HepG2 (cell line): ENCODE measurements at regions not wholly inside any gene's neighbourhood (a gene's known extent, or its start where the extent isn't known, plus 50 kb on each side); places are given as distances from the start of the nearest gene placed in this dataset.

ENCODE experiments used
- CBX2 ChIP-seq, 2 experiments: fragments of 200-600 bp in 1 of 2; sonication (generic); formaldehyde crosslinking in 1 of 2; IDR thresholded peaks; 2 replicates each; pipeline versions ENCODE4 v1.7.0 to v1.8.1; 2018 to 2022; ENCODE audit warnings: low read depth in 2 of 2, low read length in 1 of 2, mild to moderate bottlenecking in 1 of 2, missing genetic modification reagents in 1 of 2
- DPF2 ChIP-seq: sonication (generic); formaldehyde crosslinking; IDR thresholded peaks from 2 replicates; pipeline ENCODE4 v1.4.0; 2020; ENCODE audit warnings: mild to moderate bottlenecking, low read depth, missing genetic modification reagents, borderline replicate concordance
- HDAC1 ChIP-seq: sonication (generic); formaldehyde crosslinking; IDR thresholded peaks from 2 replicates; pipeline ENCODE4 v1.5.1; 2020; ENCODE audit warnings: mild to moderate bottlenecking, missing genetic modification reagents
- HNF4G ChIP-seq, 2 experiments: sonication (generic) in 1 of 2; formaldehyde crosslinking in 1 of 2; IDR thresholded peaks; 2 replicates each; pipeline versions ENCODE4 v1.4.0 to v1.6.1; 2011 to 2020; ENCODE audit warnings: borderline replicate concordance in 2 of 2, low read depth in 2 of 2, mild to moderate bottlenecking in 2 of 2, low read length in 1 of 2, missing genetic modification reagents in 1 of 2, moderate library complexity in 1 of 2
- ISL2 ChIP-seq: sonication (generic); formaldehyde crosslinking; IDR thresholded peaks from 2 replicates; pipeline ENCODE4 v1.5.0; 2020; ENCODE audit warnings: missing genetic modification reagents
- NCOA1 ChIP-seq: sonication (generic); formaldehyde crosslinking; IDR thresholded peaks from 2 replicates; pipeline ENCODE4 v1.9.0; 2021; ENCODE audit warnings: missing genetic modification reagents
- NONO ChIP-seq, 2 experiments: fragments of 450-650 bp in 1 of 2; sonication (generic) in 1 of 2; formaldehyde crosslinking in 1 of 2; IDR thresholded peaks in 1 of 2; conservative IDR thresholded peaks in 1 of 2; 2 replicates each; pipeline versions ENCODE4 v1.6.1 to v1.8.0; 2017 to 2022; ENCODE audit warnings: mild to moderate bottlenecking in 1 of 2, missing genetic modification reagents in 1 of 2, moderate library complexity in 1 of 2
- SIX1 ChIP-seq: sonication (generic); formaldehyde crosslinking; IDR thresholded peaks from 2 replicates; pipeline ENCODE4 v1.4.0; 2020; ENCODE audit warnings: missing genetic modification reagents, borderline replicate concordance
- SMAD3 ChIP-seq: sonication (generic); formaldehyde crosslinking; IDR thresholded peaks from 2 replicates; pipeline ENCODE4 v1.4.0; 2020; ENCODE audit warnings: missing genetic modification reagents
- SRY ChIP-seq: sonication (generic); formaldehyde crosslinking; IDR thresholded peaks from 2 replicates; pipeline ENCODE4 v1.8.0; 2022; ENCODE audit warnings: mild to moderate bottlenecking, missing genetic modification reagents
- TBL1XR1 ChIP-seq: fragments of 150-350 bp; IDR thresholded peaks from 2 replicates; pipeline ENCODE4 v1.6.1; 2014; ENCODE audit warnings: borderline replicate concordance, low read length; ENCODE audit not compliant: partially characterized antibody
- TBX3 ChIP-seq: fragments of 450-650 bp; IDR thresholded peaks from 2 replicates; pipeline ENCODE4 v1.6.1; 2017; ENCODE audit warnings: antibody characterized with exemption, mild to moderate bottlenecking, inconsistent platforms, borderline replicate concordance
- ZKSCAN8 ChIP-seq: IDR thresholded peaks from 2 replicates; pipeline ENCODE4 v1.6.1; 2016; ENCODE audit warnings: borderline replicate concordance, missing genetic modification reagents, missing compliant biosample characterization
- ZNF766 ChIP-seq: sonication (generic); formaldehyde crosslinking; IDR thresholded peaks from 2 replicates; pipeline ENCODE4 v1.5.0; 2020; ENCODE audit warnings: missing genetic modification reagents, borderline replicate concordance
- TF ChIP-seq, protein P1 (sequence below): sonication (generic); formaldehyde crosslinking; IDR thresholded peaks from 2 replicates; pipeline ENCODE4 v1.4.0; 2020; ENCODE audit warnings: missing genetic modification reagents; ENCODE audit errors: not compliant biosample characterization
- TF ChIP-seq, protein P2 (sequence below): sonication (generic); formaldehyde crosslinking; IDR thresholded peaks from 2 replicates; pipeline ENCODE4 v1.4.0; 2020; ENCODE audit warnings: mild to moderate bottlenecking, missing genetic modification reagents
- TF ChIP-seq, protein P3 (sequence below): IDR thresholded peaks from 2 replicates; pipeline ENCODE4 v1.6.1; 2018; ENCODE audit warnings: missing genetic modification reagents
- TF ChIP-seq, protein P4 (sequence below): IDR thresholded peaks from 2 replicates; pipeline ENCODE4 v1.6.1; 2016; ENCODE audit warnings: mild to moderate bottlenecking
- TF ChIP-seq, protein P5 (sequence below), 2 experiments: sonication (generic) in 1 of 2; formaldehyde crosslinking in 1 of 2; IDR thresholded peaks; 2 replicates each; pipeline versions ENCODE4 v1.5.1 to v1.6.1; 2011 to 2020; ENCODE audit warnings: borderline replicate concordance in 1 of 2, low read depth in 1 of 2, low read length in 1 of 2, mild to moderate bottlenecking in 1 of 2, missing genetic modification reagents in 1 of 2, moderate library complexity in 1 of 2

DNA sequence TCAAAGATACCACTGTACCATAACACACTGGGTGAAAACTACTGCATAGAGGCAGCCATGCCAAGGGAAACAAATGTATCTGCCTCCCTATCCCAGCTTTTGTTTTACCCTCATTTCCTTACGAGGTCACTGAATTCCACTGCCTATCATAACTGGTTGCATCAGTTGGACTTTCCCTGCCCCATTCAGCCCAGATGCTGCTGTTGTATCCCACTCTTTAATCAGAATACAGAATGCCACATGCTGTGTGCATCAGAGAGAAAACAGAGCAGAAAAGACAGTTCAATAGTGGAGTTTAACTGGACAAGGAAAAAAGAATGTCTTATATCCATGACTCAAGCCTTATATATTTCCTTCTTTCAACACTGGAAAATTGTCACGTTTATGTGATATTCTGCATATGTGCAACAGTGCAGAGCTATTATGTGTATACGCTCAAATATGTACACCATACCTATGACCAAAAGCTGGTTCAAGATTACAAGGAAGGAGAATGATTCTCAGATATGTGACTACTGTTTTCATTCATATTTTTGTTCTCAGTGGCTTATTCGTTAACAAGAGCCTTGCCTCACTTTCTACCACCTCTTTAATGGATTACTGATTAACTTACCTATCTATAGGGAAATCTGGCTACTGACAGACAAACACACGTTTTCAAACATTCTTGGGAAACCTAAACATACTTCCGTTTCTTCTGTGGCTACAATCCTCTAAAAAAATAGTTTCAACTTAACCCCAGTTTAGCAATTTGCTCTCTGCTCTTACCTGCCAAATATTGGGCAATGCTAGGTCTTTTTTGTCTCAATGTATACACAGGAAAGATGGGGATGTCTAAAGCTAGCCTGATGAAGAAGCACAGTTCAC is 378.9 kb downstream of the SMARCA1 start (continued):
- TF ChIP-seq, protein P1, sequence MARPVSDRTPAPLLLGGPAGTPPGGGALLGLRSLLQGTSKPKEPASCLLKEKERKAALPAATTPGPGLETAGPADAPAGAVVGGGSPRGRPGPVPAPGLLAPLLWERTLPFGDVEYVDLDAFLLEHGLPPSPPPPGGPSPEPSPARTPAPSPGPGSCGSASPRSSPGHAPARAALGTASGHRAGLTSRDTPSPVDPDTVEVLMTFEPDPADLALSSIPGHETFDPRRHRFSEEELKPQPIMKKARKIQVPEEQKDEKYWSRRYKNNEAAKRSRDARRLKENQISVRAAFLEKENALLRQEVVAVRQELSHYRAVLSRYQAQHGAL (CRISPR knock-in tag): no peak
- TF ChIP-seq HNF4G (IDR thresholded peaks at IDR 0.05; ENCODE audit: borderline replicate concordance, low read depth, low read length): peak; percentile 82
- TF ChIP-seq HNF4G (CRISPR knock-in tag; IDR thresholded peaks at IDR 0.05; ENCODE audit: borderline replicate concordance, low read depth): no peak
- TF ChIP-seq TBX3: peak; percentile 49; the same call in 1 of the 2 replicates
- peak; percentile 72 for TF ChIP-seq HDAC1 (CRISPR knock-in tag)
- TF ChIP-seq, protein P2, sequence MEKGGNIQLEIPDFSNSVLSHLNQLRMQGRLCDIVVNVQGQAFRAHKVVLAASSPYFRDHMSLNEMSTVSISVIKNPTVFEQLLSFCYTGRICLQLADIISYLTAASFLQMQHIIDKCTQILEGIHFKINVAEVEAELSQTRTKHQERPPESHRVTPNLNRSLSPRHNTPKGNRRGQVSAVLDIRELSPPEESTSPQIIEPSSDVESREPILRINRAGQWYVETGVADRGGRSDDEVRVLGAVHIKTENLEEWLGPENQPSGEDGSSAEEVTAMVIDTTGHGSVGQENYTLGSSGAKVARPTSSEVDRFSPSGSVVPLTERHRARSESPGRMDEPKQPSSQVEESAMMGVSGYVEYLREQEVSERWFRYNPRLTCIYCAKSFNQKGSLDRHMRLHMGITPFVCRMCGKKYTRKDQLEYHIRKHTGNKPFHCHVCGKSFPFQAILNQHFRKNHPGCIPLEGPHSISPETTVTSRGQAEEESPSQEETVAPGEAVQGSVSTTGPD (CRISPR knock-in tag): 0 out of 2 replicates have a peak, but pooled peaks have one; percentile 28
- TF ChIP-seq, protein P3, sequence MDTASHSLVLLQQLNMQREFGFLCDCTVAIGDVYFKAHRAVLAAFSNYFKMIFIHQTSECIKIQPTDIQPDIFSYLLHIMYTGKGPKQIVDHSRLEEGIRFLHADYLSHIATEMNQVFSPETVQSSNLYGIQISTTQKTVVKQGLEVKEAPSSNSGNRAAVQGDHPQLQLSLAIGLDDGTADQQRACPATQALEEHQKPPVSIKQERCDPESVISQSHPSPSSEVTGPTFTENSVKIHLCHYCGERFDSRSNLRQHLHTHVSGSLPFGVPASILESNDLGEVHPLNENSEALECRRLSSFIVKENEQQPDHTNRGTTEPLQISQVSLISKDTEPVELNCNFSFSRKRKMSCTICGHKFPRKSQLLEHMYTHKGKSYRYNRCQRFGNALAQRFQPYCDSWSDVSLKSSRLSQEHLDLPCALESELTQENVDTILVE (CRISPR knock-in tag): peak; percentile 67; the same call in 1 of the 2 replicates
- peak; percentile 67; the same call in 1 of the 2 replicates for TF ChIP-seq SMAD3 (CRISPR knock-in tag)
- peak; percentile 79 for TF ChIP-seq TBL1XR1
- TF ChIP-seq ISL2 (CRISPR knock-in tag): peak; percentile 97
- TF ChIP-seq ZNF766 (CRISPR knock-in tag): no peak
- peak; percentile 73 for TF ChIP-seq DPF2 (CRISPR knock-in tag)
- TF ChIP-seq SIX1 (CRISPR knock-in tag): peak; percentile 74; the same call in 1 of the 2 replicates
- no peak for TF ChIP-seq NONO (IDR thresholded peaks at IDR 0.05)
- TF ChIP-seq NONO (CRISPR knock-in tag; conservative IDR thresholded peaks at IDR 0.05): peak; percentile 71; the same call in 1 of the 2 replicates
- TF ChIP-seq, protein P4, sequence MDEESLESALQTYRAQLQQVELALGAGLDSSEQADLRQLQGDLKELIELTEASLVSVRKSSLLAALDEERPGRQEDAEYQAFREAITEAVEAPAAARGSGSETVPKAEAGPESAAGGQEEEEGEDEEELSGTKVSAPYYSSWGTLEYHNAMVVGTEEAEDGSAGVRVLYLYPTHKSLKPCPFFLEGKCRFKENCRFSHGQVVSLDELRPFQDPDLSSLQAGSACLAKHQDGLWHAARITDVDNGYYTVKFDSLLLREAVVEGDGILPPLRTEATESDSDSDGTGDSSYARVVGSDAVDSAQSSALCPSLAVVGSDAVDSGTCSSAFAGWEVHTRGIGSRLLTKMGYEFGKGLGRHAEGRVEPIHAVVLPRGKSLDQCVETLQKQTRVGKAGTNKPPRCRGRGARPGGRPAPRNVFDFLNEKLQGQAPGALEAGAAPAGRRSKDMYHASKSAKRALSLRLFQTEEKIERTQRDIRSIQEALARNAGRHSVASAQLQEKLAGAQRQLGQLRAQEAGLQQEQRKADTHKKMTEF (CRISPR knock-in tag): peak; percentile 64
- TF ChIP-seq ZKSCAN8: peak; percentile 76
- TF ChIP-seq SRY (CRISPR knock-in tag): no peak
- no peak for TF ChIP-seq CBX2 (IDR thresholded peaks at IDR 0.05; ENCODE audit: low read depth, low read length)
- no peak for TF ChIP-seq CBX2 (CRISPR knock-in tag; IDR thresholded peaks at IDR 0.05; ENCODE audit: low read depth)
- 0 out of 2 replicates have a peak, but pooled peaks have one; percentile 47 for TF ChIP-seq NCOA1 (CRISPR knock-in tag)
- TF ChIP-seq, protein P5, sequence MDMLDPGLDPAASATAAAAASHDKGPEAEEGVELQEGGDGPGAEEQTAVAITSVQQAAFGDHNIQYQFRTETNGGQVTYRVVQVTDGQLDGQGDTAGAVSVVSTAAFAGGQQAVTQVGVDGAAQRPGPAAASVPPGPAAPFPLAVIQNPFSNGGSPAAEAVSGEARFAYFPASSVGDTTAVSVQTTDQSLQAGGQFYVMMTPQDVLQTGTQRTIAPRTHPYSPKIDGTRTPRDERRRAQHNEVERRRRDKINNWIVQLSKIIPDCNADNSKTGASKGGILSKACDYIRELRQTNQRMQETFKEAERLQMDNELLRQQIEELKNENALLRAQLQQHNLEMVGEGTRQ (IDR thresholded peaks at IDR 0.05; ENCODE audit: low read depth, low read length): no peak
- TF ChIP-seq, protein P5 (CRISPR knock-in tag; IDR thresholded peaks at IDR 0.05; ENCODE audit: borderline replicate concordance): no peak
